Loucy (cell line): ENCODE measurements at regions not wholly inside any gene's neighbourhood (a gene's known extent, or its start where the extent isn't known, plus 50 kb on each side); places are given as distances from the start of the nearest gene placed in this dataset.

ENCODE experiments used
- EZH2phosphoT487 ChIP-seq: fragments of 200-600 bp; IDR thresholded peaks from 2 replicates; pipeline ENCODE4 v1.6.1; 2018; ENCODE audit warnings: antibody characterized with exemption, mild to moderate bottlenecking, moderate library complexity, borderline replicate concordance
- TF ChIP-seq, protein P1 (sequence below): fragments of 200-600 bp; sonication (generic); conservative IDR thresholded peaks from 2 replicates; pipeline ENCODE4 v1.5.1; 2014; ENCODE audit warnings: mild to moderate bottlenecking, antibody characterized with exemption, low read length

DNA sequence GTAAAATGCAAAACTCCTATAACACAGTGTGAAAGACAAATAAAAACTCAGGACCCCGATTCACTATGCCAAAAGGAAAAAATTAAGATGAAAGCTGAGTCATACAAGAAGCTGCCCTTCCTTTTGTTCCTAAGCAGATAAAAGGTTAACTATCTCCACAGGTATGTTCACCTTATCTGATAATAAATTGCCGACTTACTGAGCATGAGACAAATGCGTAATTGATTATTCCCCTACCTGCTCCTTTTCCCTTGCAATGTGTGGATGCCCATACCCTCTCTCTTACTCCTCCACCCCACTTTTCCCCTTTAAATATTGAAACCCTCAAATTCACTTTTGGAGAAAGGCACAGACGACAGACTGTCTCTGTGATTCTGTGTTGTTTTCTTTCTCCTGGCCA is 148.6 kb upstream of the TMEM260 start:
- TF ChIP-seq EZH2phosphoT487, result no peak
- TF ChIP-seq, protein P1, sequence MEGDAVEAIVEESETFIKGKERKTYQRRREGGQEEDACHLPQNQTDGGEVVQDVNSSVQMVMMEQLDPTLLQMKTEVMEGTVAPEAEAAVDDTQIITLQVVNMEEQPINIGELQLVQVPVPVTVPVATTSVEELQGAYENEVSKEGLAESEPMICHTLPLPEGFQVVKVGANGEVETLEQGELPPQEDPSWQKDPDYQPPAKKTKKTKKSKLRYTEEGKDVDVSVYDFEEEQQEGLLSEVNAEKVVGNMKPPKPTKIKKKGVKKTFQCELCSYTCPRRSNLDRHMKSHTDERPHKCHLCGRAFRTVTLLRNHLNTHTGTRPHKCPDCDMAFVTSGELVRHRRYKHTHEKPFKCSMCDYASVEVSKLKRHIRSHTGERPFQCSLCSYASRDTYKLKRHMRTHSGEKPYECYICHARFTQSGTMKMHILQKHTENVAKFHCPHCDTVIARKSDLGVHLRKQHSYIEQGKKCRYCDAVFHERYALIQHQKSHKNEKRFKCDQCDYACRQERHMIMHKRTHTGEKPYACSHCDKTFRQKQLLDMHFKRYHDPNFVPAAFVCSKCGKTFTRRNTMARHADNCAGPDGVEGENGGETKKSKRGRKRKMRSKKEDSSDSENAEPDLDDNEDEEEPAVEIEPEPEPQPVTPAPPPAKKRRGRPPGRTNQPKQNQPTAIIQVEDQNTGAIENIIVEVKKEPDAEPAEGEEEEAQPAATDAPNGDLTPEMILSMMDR, result no peak
